DND-41 (cell line): ENCODE measurements at regions not wholly inside any gene's neighbourhood (a gene's known extent, or its start where the extent isn't known, plus 50 kb on each side); places are given as distances from the start of the nearest gene placed in this dataset.

ENCODE experiments used
- ATAC-seq: fragments of 200-7000 bp; cut with Tn5 transposase; 3 replicates; pipeline ENCODE4 v1.9.1; 2021; ENCODE audit warnings: low read depth; ENCODE audit not compliant: insufficient read depth
- DNase-seq: peaks from one replicate; pipeline ENCODE4 v3.0.0-alpha.2; 2020
- H2AFZ ChIP-seq: 2 replicates; pipeline ENCODE4 v1.6.0; 2012; ENCODE audit warnings: low read depth, low read length
- H3K27ac ChIP-seq: 2 replicates; pipeline ENCODE4 v1.5.1; 2012; ENCODE audit warnings: low read length, inconsistent platforms
- H3K27me3 ChIP-seq: fragments of 200-600 bp; sonication (generic); 2 replicates; pipeline ENCODE4 v1.6.0; 2012; ENCODE audit warnings: low read length, mild to moderate bottlenecking, inconsistent platforms; ENCODE audit not compliant: insufficient read depth, poor library complexity
- H3K36me3 ChIP-seq: 2 replicates; pipeline ENCODE4 v1.5.1; 2012; ENCODE audit warnings: low read length, inconsistent platforms; ENCODE audit not compliant: insufficient read depth
- H3K4me1 ChIP-seq: 2 replicates; pipeline ENCODE4 v1.5.1; 2012; ENCODE audit warnings: mild to moderate bottlenecking, low read length; ENCODE audit not compliant: insufficient read depth
- H3K4me2 ChIP-seq: 2 replicates; pipeline ENCODE4 v1.6.0; 2012; ENCODE audit warnings: mild to moderate bottlenecking, moderate library complexity, low read length, inconsistent platforms; ENCODE audit not compliant: insufficient read depth
- H3K4me3 ChIP-seq, 2 experiments: fragments of 200-600 bp in 1 of 2; shearing (Covaris generic) in 1 of 2; 2 replicates each; pipeline ENCODE4 v1.5.1; 2012 to 2016; ENCODE audit warnings: inconsistent platforms in 2 of 2, low read length in 2 of 2, mild to moderate bottlenecking in 2 of 2, low read depth in 1 of 2, moderate library complexity in 1 of 2
- H3K79me2 ChIP-seq: 2 replicates; pipeline ENCODE4 v1.6.0; 2012; ENCODE audit warnings: low read length, inconsistent platforms; ENCODE audit not compliant: insufficient read depth
- H3K9ac ChIP-seq: 2 replicates; pipeline ENCODE4 v1.6.0; 2012; ENCODE audit warnings: low read depth, mild to moderate bottlenecking, inconsistent platforms, low read length, moderate library complexity
- H3K9me3 ChIP-seq: 2 replicates; pipeline ENCODE4 v1.5.1; 2012; ENCODE audit warnings: low read length, moderate library complexity, mild to moderate bottlenecking, inconsistent platforms; ENCODE audit not compliant: insufficient read depth, severe bottlenecking
- H4K20me1 ChIP-seq: 2 replicates; pipeline ENCODE4 v1.6.0; 2012; ENCODE audit warnings: low read length; ENCODE audit not compliant: insufficient read depth
- EZH2 ChIP-seq: IDR thresholded peaks from 3 replicates; pipeline ENCODE4 v1.6.1; 2012; ENCODE audit warnings: borderline replicate concordance, low read depth, mild to moderate bottlenecking, moderate library complexity, low read length, inconsistent platforms; ENCODE audit not compliant: severe bottlenecking
- TF ChIP-seq, protein P1 (sequence below): IDR thresholded peaks from 2 replicates; pipeline ENCODE4 v1.5.1; 2012; ENCODE audit warnings: borderline replicate concordance, low read length, moderate library complexity, mild to moderate bottlenecking; ENCODE audit not compliant: poor library complexity, severe bottlenecking; ENCODE audit errors: extremely low read depth

DNA sequence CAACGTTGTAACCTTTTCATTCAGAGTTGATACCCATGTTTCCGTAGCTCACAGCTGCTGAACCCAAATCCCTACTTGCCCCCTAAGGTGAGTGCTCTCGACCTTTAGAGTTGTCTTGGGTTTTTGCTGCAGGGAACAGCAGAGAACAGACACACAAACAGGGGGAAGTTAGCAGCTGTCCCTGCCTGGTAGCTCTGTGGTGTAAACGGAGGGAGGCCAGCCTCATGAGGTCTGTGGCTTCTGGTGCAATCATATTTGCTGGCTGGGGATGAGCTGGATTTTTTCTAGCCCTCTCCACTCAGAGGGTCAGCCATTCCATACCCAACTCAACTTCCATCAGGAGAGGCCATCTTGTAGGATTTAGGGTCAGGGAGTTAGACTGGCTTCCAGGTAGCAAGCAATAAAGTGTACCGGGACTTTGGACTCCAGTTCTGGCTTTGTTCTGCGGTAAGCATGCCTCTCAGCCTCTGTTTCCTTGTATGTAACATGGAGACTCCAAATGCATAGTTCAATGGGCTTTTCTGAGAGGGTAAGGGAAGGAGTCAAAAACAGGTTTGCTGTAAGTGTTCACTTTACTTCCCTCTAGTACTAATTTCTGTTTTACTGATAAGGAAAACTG lies 218.9 kb downstream of the MID1IP1 start:
- H3K4me1 ChIP-seq, result no peaks in the 10 kb centered on the region
- no peak for DNase-seq

DNA sequence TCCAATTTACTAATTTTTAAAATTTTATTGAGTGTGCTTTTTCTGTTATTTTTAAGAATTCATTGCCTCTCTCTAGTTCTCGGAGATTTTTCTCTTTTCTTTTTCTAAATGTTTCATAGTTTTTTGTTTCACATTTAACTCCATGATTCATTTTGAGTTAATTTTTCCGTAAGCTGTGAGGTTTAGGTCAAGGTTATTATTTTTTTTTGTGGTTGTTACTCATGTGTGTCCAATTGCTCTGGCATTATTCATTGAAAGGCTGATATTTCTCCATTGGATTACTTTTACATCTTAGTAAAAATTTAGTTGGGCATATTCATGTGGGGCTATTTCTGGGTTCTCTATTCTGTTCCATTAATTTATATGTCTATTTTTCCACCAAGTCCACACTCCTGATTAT lies 220.8 kb downstream of the MID1IP1 start:
- TF ChIP-seq, protein P1, sequence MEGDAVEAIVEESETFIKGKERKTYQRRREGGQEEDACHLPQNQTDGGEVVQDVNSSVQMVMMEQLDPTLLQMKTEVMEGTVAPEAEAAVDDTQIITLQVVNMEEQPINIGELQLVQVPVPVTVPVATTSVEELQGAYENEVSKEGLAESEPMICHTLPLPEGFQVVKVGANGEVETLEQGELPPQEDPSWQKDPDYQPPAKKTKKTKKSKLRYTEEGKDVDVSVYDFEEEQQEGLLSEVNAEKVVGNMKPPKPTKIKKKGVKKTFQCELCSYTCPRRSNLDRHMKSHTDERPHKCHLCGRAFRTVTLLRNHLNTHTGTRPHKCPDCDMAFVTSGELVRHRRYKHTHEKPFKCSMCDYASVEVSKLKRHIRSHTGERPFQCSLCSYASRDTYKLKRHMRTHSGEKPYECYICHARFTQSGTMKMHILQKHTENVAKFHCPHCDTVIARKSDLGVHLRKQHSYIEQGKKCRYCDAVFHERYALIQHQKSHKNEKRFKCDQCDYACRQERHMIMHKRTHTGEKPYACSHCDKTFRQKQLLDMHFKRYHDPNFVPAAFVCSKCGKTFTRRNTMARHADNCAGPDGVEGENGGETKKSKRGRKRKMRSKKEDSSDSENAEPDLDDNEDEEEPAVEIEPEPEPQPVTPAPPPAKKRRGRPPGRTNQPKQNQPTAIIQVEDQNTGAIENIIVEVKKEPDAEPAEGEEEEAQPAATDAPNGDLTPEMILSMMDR, result no peak
- TF ChIP-seq EZH2, result no peak
- no peak overlapping the region for H3K4me2 ChIP-seq
- H3K9me3 ChIP-seq, result no peaks in the 10 kb centered on the region

More for the DNA sequence above, 218.9 kb downstream of the MID1IP1 start:
- Histone ChIP-seq H3K27me3 (no peaks in the 10 kb centered on the region), H4K20me1 (no peaks in the 10 kb centered on the region), H3K36me3 (no peaks in the 10 kb centered on the region), H3K9ac (no peak overlapping the region), H2AFZ (no peak overlapping the region), H3K27ac (no peak overlapping the region), H3K4me3 (no peak overlapping the region), H3K79me2 (no peaks in the 10 kb centered on the region), H3K9me3 (no peaks in the 10 kb centered on the region), H3K4me2 (no peak overlapping the region)
- TF ChIP-seq EZH2, result no peak
- TF ChIP-seq, protein P1, result no peak
- no peak for ATAC-seq

DNA sequence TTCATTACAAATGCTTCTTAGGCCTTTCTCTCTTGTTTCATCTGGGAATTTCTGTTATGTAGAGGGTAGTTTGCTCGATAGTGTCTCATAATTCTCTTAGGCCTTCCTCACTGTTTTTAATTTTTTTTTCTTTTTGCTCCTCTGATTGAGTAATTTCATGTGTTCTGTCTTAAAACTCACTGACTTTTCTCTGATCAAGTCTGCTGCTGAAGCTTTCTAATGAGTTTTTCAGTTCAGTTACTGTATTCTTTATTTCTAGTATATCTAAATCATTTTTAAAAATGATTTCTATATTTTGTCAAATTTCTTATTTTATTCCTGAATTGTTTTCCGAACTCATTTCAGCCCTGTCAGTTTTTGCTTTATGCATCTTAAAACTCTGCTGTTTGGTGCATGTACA lies 228.0 kb downstream of the MID1IP1 start:
- H3K4me3 ChIP-seq, result no peak overlapping the region
- H2AFZ ChIP-seq, result no peak overlapping the region
- no peaks in the 10 kb centered on the region for H3K4me1 ChIP-seq
- no peak for DNase-seq
- peaks cover 6% of the 10 kb centered on the region for H3K9me3 ChIP-seq
- no peaks in the 10 kb centered on the region for H3K79me2 ChIP-seq
- TF ChIP-seq, protein P1, result no peak
- TF ChIP-seq EZH2, result no peak
- H3K9ac ChIP-seq, result no peak overlapping the region
- H4K20me1 ChIP-seq, result no peaks in the 10 kb centered on the region
- no peaks in the 10 kb centered on the region for H3K27me3 ChIP-seq
- no peaks in the 10 kb centered on the region for H3K36me3 ChIP-seq
- ATAC-seq, result no peak
- no peak overlapping the region for H3K27ac ChIP-seq
- H3K4me2 ChIP-seq, result no peak overlapping the region

More for the DNA sequence above, 220.8 kb downstream of the MID1IP1 start:
- H3K36me3 ChIP-seq, result no peaks in the 10 kb centered on the region
- no peaks in the 10 kb centered on the region for H3K27me3 ChIP-seq
- H3K9ac ChIP-seq, result no peak overlapping the region
- H3K4me1 ChIP-seq, result no peaks in the 10 kb centered on the region
- no peaks in the 10 kb centered on the region for H3K79me2 ChIP-seq
- no peaks in the 10 kb centered on the region for H4K20me1 ChIP-seq
- no peak overlapping the region for H3K27ac ChIP-seq
- H2AFZ ChIP-seq, result no peak overlapping the region
- no peak for ATAC-seq
- DNase-seq, result no peak
- H3K4me3 ChIP-seq, result no peak overlapping the region
